DOHH2 (cell line): ENCODE measurements at regions not wholly inside any gene's neighbourhood (a gene's known extent, or its start where the extent isn't known, plus 50 kb on each side); places are given as distances from the start of the nearest gene placed in this dataset.

ENCODE experiments used
- CTCF ChIP-seq: fragments of 200-600 bp; sonication (generic); IDR thresholded peaks from one replicate; pipeline ENCODE4 v1.5.1; 2014; ENCODE audit warnings: antibody characterized with exemption, mild to moderate bottlenecking, low read depth, low read length; ENCODE audit not compliant: poor library complexity, severe bottlenecking
- EZH2phosphoT487 ChIP-seq: fragments of 200-600 bp; sonication (generic); IDR thresholded peaks from 2 replicates; pipeline ENCODE4 v1.6.1; 2017; ENCODE audit warnings: borderline replicate concordance, mild to moderate bottlenecking, antibody characterized with exemption, low read length, moderate library complexity, mixed read lengths

DNA sequence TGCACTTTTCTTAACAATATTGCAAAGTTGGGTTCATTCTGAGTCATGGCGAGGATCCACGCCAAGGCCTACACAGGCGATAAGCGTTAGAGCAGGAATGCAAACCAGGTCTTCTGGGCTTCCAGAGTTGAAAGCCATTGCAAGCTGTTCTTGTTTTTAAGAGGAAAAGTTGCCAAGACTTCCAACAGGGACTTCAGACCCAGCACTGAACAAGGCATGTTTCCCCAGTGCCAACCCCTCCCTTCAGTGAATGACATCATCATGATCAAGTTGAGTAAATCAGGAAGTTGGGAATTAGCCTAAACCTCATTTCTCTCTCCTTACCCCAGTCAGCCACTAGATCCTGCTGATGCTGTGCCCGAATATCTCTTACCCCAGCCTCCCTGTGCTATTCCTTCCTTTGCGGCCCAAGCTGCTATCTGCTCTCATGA lies 355.1 kb downstream of the HS3ST1 start:
- no peak for TF ChIP-seq CTCF
- TF ChIP-seq EZH2phosphoT487 = no peak
